Glutamatergic neuron (in vitro differentiated cells): ENCODE measurements at regions not wholly inside any gene's neighbourhood (a gene's known extent, or its start where the extent isn't known, plus 50 kb on each side); places are given as distances from the start of the nearest gene placed in this dataset.

Source experiments
- DNase-seq: peaks from one replicate; pipeline ENCODE4 v3.0.0; 2022
- H3K27ac Mint-ChIP-seq: one replicate; pipeline ENCODE4 v1.8.0; 2020; ENCODE audit warnings: mild to moderate bottlenecking, mixed read lengths, inconsistent platforms; ENCODE audit not compliant: unreplicated experiment
- H3K27me3 Mint-ChIP-seq: one replicate; pipeline ENCODE4 v1.8.0; 2020; ENCODE audit warnings: mild to moderate bottlenecking, moderate library complexity, mixed read lengths, inconsistent platforms; ENCODE audit not compliant: unreplicated experiment
- H3K36me3 Mint-ChIP-seq: one replicate; pipeline ENCODE4 v1.8.0; 2020; ENCODE audit warnings: mild to moderate bottlenecking, mixed read lengths, inconsistent platforms; ENCODE audit not compliant: unreplicated experiment
- H3K4me1 Mint-ChIP-seq: one replicate; pipeline ENCODE4 v1.8.0; 2020; ENCODE audit warnings: mild to moderate bottlenecking, low read depth, mixed read lengths, inconsistent platforms; ENCODE audit not compliant: unreplicated experiment
- H3K4me3 Mint-ChIP-seq: one replicate; pipeline ENCODE4 v1.8.0; 2020; ENCODE audit warnings: mild to moderate bottlenecking, mixed read lengths, inconsistent platforms; ENCODE audit not compliant: unreplicated experiment
- H3K9me3 Mint-ChIP-seq: one replicate; pipeline ENCODE4 v1.8.0; 2020; ENCODE audit warnings: mild to moderate bottlenecking, moderate library complexity, mixed read lengths, inconsistent platforms; ENCODE audit not compliant: unreplicated experiment
- CTCF ChIP-seq: fragments of 200-600 bp; sonication (generic); IDR thresholded peaks from one replicate; pipeline ENCODE4 v1.5.0; 2021; ENCODE audit not compliant: partially characterized antibody, unreplicated experiment

- TF ChIP-seq CTCF = no peak
- Mint-ChIP-seq H3K4me1 (no peaks in the 10 kb centered on the region), H3K4me3 (no peak overlapping the region), H3K27me3 (no peaks in the 10 kb centered on the region), H3K9me3 (no peaks in the 10 kb centered on the region), H3K27ac (no peak overlapping the region), H3K36me3 (no peaks in the 10 kb centered on the region)
- no peak for DNase-seq
These were observed 76.5 kb upstream of the NUDT7 start for GRCh38 chr16:77645764-77646163.

GRCh38 chr16:77647726-77648125, 74.6 kb upstream of the NUDT7 start:
- Mint-ChIP-seq H3K36me3 (no peaks in the 10 kb centered on the region), H3K9me3 (no peaks in the 10 kb centered on the region), H3K4me1 (no peaks in the 10 kb centered on the region), H3K27me3 (no peaks in the 10 kb centered on the region), H3K27ac (no peak overlapping the region), H3K4me3 (no peak overlapping the region)
- no peak for DNase-seq
- TF ChIP-seq CTCF = no peak

- Mint-ChIP-seq H3K9me3 (no peaks in the 10 kb centered on the region), H3K36me3 (no peaks in the 10 kb centered on the region)
These were observed 71.6 kb upstream of the NUDT7 start for GRCh38 chr16:77650761-77651160.

GRCh38 chr16:77652399-77652798, 69.9 kb upstream of the NUDT7 start:
- no peak for DNase-seq
- no peak overlapping the region for H3K4me3 Mint-ChIP-seq
- no peaks in the 10 kb centered on the region for H3K36me3 Mint-ChIP-seq
- no peak overlapping the region for H3K27ac Mint-ChIP-seq
- no peaks in the 10 kb centered on the region for H3K4me1 Mint-ChIP-seq
- no peaks in the 10 kb centered on the region for H3K9me3 Mint-ChIP-seq
- no peak for TF ChIP-seq CTCF
- no peaks in the 10 kb centered on the region for H3K27me3 Mint-ChIP-seq

More at GRCh38 chr16:77650761-77651160, 71.6 kb upstream of the NUDT7 start:
- no peak for TF ChIP-seq CTCF
- Mint-ChIP-seq H3K27ac (no peak overlapping the region), H3K4me3 (no peak overlapping the region), H3K27me3 (no peaks in the 10 kb centered on the region), H3K4me1 (no peaks in the 10 kb centered on the region)
- no peak for DNase-seq

DNA sequence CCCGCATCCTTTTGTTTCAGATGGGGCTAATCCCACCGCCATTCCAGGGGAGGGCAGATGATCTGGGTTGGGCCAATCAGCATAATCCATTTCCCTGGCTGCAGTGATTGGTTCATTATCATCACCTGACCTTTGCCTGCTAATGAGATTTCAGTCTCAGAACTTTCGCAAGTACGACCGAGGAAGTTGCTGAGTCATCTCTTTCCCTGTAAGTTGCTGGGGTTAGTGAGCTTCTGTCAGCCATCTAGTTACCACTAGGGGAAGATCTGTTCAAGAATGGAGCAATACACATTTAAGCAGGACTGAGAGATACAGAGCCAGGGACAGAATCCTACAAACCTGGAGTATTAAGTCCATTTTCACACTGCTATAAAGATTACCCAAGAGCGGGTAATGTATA, 65.3 kb upstream of the NUDT7 start:
- H3K27me3 Mint-ChIP-seq = peaks cover 3% of the 10 kb centered on the region
- no peaks in the 10 kb centered on the region for H3K9me3 Mint-ChIP-seq
- H3K4me3 Mint-ChIP-seq = no peak overlapping the region
- peaks cover 5% of the 10 kb centered on the region for H3K4me1 Mint-ChIP-seq
- DNase-seq = no peak
- no peaks in the 10 kb centered on the region for H3K36me3 Mint-ChIP-seq
- no peak for TF ChIP-seq CTCF
- H3K27ac Mint-ChIP-seq = no peak overlapping the region
